ENCODE measurements at regions not wholly inside any gene's neighbourhood (a gene's known extent, or its start where the extent isn't known, plus 50 kb on each side); places are given as distances from the start of the nearest gene placed in this dataset.

- Mint-ChIP-seq H3K27ac (no peak overlapping the region), H3K27me3 (no peaks in the 10 kb centered on the region), H3K4me1 (no peaks in the 10 kb centered on the region), H3K4me3 (no peak overlapping the region), H3K9me3 (ENCODE audit: insufficient read depth) (no peaks in the 10 kb centered on the region)
- DNase-seq: no peak
- Histone ChIP-seq H3K4me2 (replicated peaks; ENCODE audit: low read depth, low read length, poor library complexity, severe bottlenecking) (no peak overlapping the region), H4K20me1 (ENCODE audit: control insufficient read depth, insufficient read depth, low read length, poor library complexity, severe bottlenecking) (no peaks in the 10 kb centered on the region), H3K79me2 (ENCODE audit: control insufficient read depth, insufficient read depth, low read length) (no peaks in the 10 kb centered on the region), H3K4me1 (ENCODE audit: control insufficient read depth in 2 of 2, insufficient read depth in 2 of 2, low read length in 2 of 2) (no peaks in the 10 kb centered on the region), H3K36me3 (replicated peaks in 1 of 2; ENCODE audit: control extremely low read depth in 1 of 2, control insufficient read depth in 1 of 2, extremely low read depth in 1 of 2, insufficient read depth in 2 of 2, low read length in 1 of 2) (no peaks in the 10 kb centered on the region), H3K9ac (ENCODE audit: low read length) (no peak overlapping the region), H3K27ac (ENCODE audit: low read length in 2 of 2) (no peak overlapping the region), H3K27me3 (replicated peaks in 1 of 4; ENCODE audit: control extremely low read depth in 1 of 4, control insufficient read depth in 3 of 4, insufficient read depth in 4 of 4, low read length in 3 of 4) (no peaks in the 10 kb centered on the region), H3K4me3 (ENCODE audit: control extremely low read depth in 1 of 5, extremely low read depth in 1 of 5, insufficient read depth in 1 of 5, low read depth in 2 of 5, low read length in 4 of 5) (no peak overlapping the region), H3K9me3 (ENCODE audit: control extremely low read depth in 1 of 3, control insufficient read depth in 2 of 3, insufficient read depth in 1 of 3, low read length in 2 of 3) (no peaks in the 10 kb centered on the region), H2AFZ (ENCODE audit: insufficient read depth, low read depth, low read length, poor library complexity, severe bottlenecking) (no peak overlapping the region)
- intact Hi-C loops (cut with micrococcal nuclease): no loop called here
- no CpG with 5 or more reads among the region's 6 CpGs for WGBS (ENCODE audit: insufficient coverage)
- TF ChIP-seq CTCF (IDR thresholded peaks at IDR 0.05): no peak
- no peak for TF ChIP-seq EZH2 (IDR thresholded peaks at IDR 0.05; ENCODE audit: borderline replicate concordance, insufficient read depth, low read depth, low read length, poor library complexity, severe bottlenecking)
- POLR2A ChIA-PET: no interaction called here
- CTCF ChIA-PET: no interaction called here
- ATAC-seq (ENCODE audit: low read depth): no peak
Observed at GRCh38 chr1:238345837-238346236, 455.1 kb upstream of the ZP4 start.

- CTCF ChIA-PET: no interaction called here
- no peaks in the 10 kb centered on the region for H3K4me1 ChIP-seq (ENCODE audit: control insufficient read depth in 2 of 2, insufficient read depth in 2 of 2, low read length in 2 of 2)
- H2AFZ ChIP-seq (ENCODE audit: insufficient read depth, low read depth, low read length, poor library complexity, severe bottlenecking): no peak overlapping the region
- H3K4me3 Mint-ChIP-seq: no peak overlapping the region
- intact Hi-C loops (cut with micrococcal nuclease): no loop called here
- H3K27ac ChIP-seq (ENCODE audit: low read length in 2 of 2): no peak overlapping the region
- no peak for TF ChIP-seq EZH2 (IDR thresholded peaks at IDR 0.05; ENCODE audit: borderline replicate concordance, insufficient read depth, low read depth, low read length, poor library complexity, severe bottlenecking)
- no peak for TF ChIP-seq CTCF (IDR thresholded peaks at IDR 0.05)
- no peak overlapping the region for H3K4me2 ChIP-seq (replicated peaks; ENCODE audit: low read depth, low read length, poor library complexity, severe bottlenecking)
- H3K4me3 ChIP-seq (ENCODE audit: control extremely low read depth in 1 of 5, extremely low read depth in 1 of 5, insufficient read depth in 1 of 5, low read depth in 2 of 5, low read length in 4 of 5): no peak overlapping the region
- H3K79me2 ChIP-seq (ENCODE audit: control insufficient read depth, insufficient read depth, low read length): no peaks in the 10 kb centered on the region
- DNase-seq (no peak), ATAC-seq (ENCODE audit: low read depth) (no peak)
- no peak overlapping the region for H3K9ac ChIP-seq (ENCODE audit: low read length)
- no peaks in the 10 kb centered on the region for H3K36me3 ChIP-seq (replicated peaks in 1 of 2; ENCODE audit: control extremely low read depth in 1 of 2, control insufficient read depth in 1 of 2, extremely low read depth in 1 of 2, insufficient read depth in 2 of 2, low read length in 1 of 2)
- no CpG with 5 or more reads among the region's 3 CpGs for WGBS (ENCODE audit: insufficient coverage)
- POLR2A ChIA-PET: no interaction called here
- no peaks in the 10 kb centered on the region for H4K20me1 ChIP-seq (ENCODE audit: control insufficient read depth, insufficient read depth, low read length, poor library complexity, severe bottlenecking)
- no peaks in the 10 kb centered on the region for H3K4me1 Mint-ChIP-seq
- H3K9me3 Mint-ChIP-seq (ENCODE audit: insufficient read depth): no peaks in the 10 kb centered on the region
- no peak overlapping the region for H3K27ac Mint-ChIP-seq
- no peaks in the 10 kb centered on the region for H3K9me3 ChIP-seq (ENCODE audit: control extremely low read depth in 1 of 3, control insufficient read depth in 2 of 3, insufficient read depth in 1 of 3, low read length in 2 of 3)
- H3K27me3 ChIP-seq (replicated peaks in 1 of 4; ENCODE audit: control extremely low read depth in 1 of 4, control insufficient read depth in 3 of 4, insufficient read depth in 4 of 4, low read length in 3 of 4): no peaks in the 10 kb centered on the region
- no peaks in the 10 kb centered on the region for H3K27me3 Mint-ChIP-seq
Observed at GRCh38 chr1:238343852-238344251, 453.1 kb upstream of the ZP4 start.

All from B cell (primary cell).